Neutrophil (primary cell): ENCODE measurements at regions not wholly inside any gene's neighbourhood (a gene's known extent, or its start where the extent isn't known, plus 50 kb on each side); places are given as distances from the start of the nearest gene placed in this dataset.

Experiments
- H3K27ac ChIP-seq: fragments of 200-600 bp; sonication (generic); 2 replicates; pipeline ENCODE4 v1.5.1; 2016; ENCODE audit warnings: mild to moderate bottlenecking, moderate library complexity
- H3K27me3 ChIP-seq: fragments of 200-600 bp; sonication (generic); 2 replicates; pipeline ENCODE4 v1.6.0; 2016; ENCODE audit warnings: mild to moderate bottlenecking
- H3K36me3 ChIP-seq: fragments of 200-600 bp; sonication (generic); 2 replicates; pipeline ENCODE4 v1.5.1; 2017
- H3K4me1 ChIP-seq, 2 experiments: fragments of 200-600 bp in 1 of 2; sonication (generic) in 1 of 2; 1 replicate in 1 of 2; 2 replicates in 1 of 2; pipeline versions ENCODE4 v1.5.1 to v1.6.1; 2013 to 2016; ENCODE audit warnings: low read depth in 1 of 2, low read length in 1 of 2, mild to moderate bottlenecking in 1 of 2, moderate library complexity in 1 of 2; ENCODE audit not compliant: control insufficient read depth in 1 of 2, insufficient read depth in 1 of 2
- H3K4me3 ChIP-seq, 2 experiments: fragments of 200-600 bp in 1 of 2; sonication (generic) in 1 of 2; 1 replicate in 1 of 2; 2 replicates in 1 of 2; pipeline ENCODE4 v1.5.1; 2013 to 2016; ENCODE audit warnings: low read depth in 1 of 2, low read length in 1 of 2, mild to moderate bottlenecking in 1 of 2, moderate library complexity in 1 of 2
- H3K9me3 ChIP-seq: fragments of 200-600 bp; sonication (generic); 2 replicates; pipeline ENCODE4 v1.5.1; 2016
- TF ChIP-seq, protein P1 (sequence below): fragments of 200-600 bp; sonication (generic); IDR thresholded peaks from 2 replicates; pipeline ENCODE4 v1.5.1; 2016; ENCODE audit warnings: antibody characterized with exemption

DNA sequence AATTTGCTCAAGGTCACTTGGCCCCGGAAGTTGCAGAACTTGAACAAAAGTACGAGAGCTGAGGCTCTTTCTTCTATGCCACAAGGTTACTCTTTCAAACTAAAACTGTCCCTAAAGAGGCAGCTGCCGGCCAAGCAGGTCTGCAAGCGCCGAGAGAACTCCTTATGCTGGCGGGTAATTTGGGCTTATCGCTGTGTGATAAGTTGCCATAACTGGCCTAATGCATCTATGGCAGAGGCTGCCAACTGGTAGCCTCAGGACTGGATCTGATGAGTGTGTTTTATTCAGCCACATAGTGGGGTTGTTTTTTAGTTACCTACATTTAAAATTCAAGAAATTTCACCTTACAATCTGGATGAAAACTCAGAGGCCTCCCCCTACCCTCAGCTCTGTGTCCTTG, 68.1 kb upstream of the SPOCK1 start:
- TF ChIP-seq, protein P1, sequence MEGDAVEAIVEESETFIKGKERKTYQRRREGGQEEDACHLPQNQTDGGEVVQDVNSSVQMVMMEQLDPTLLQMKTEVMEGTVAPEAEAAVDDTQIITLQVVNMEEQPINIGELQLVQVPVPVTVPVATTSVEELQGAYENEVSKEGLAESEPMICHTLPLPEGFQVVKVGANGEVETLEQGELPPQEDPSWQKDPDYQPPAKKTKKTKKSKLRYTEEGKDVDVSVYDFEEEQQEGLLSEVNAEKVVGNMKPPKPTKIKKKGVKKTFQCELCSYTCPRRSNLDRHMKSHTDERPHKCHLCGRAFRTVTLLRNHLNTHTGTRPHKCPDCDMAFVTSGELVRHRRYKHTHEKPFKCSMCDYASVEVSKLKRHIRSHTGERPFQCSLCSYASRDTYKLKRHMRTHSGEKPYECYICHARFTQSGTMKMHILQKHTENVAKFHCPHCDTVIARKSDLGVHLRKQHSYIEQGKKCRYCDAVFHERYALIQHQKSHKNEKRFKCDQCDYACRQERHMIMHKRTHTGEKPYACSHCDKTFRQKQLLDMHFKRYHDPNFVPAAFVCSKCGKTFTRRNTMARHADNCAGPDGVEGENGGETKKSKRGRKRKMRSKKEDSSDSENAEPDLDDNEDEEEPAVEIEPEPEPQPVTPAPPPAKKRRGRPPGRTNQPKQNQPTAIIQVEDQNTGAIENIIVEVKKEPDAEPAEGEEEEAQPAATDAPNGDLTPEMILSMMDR: no peak
- H3K36me3 ChIP-seq: no peaks in the 10 kb centered on the region
- H3K27ac ChIP-seq: no peak overlapping the region
- H3K9me3 ChIP-seq: no peaks in the 10 kb centered on the region
- H3K4me1 ChIP-seq: peaks cover 14 to 22% of the 10 kb centered on the region in 2 experiments
- H3K4me3 ChIP-seq: no peak overlapping the region
- H3K27me3 ChIP-seq: peaks cover 43% of the 10 kb centered on the region

GRCh38 chr5:137566780-137567179, 67.7 kb upstream of the SPOCK1 start:
- Histone ChIP-seq H3K27me3 (peaks cover 47% of the 10 kb centered on the region), H3K27ac (no peak overlapping the region), H3K9me3 (no peaks in the 10 kb centered on the region), H3K36me3 (no peaks in the 10 kb centered on the region), H3K4me3 (no peak overlapping the region), H3K4me1 (peaks cover 14 to 22% of the 10 kb centered on the region in 2 experiments)
- TF ChIP-seq, protein P1: no peak

DNA sequence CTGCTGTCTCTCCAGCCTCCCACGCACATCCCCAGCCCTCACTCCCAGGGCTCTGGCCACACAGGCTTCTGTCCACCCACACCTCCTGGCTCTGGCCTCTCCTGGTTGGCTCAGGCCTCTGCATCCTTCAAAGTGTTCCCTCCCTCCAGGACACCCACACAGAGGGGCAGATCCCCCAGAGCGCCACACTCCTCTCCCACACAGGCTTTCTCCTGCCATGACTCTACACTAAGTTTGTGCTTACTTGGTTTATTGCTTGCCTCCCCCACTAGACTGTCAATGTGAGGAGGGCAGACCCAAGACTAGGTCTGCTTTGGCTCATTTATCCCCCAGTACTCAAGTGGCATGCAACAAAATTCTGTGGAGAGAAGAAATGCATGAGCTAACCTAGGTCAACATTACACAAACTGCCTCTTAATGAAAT, 67.0 kb upstream of the SPOCK1 start:
- TF ChIP-seq, protein P1: no peak
- no peaks in the 10 kb centered on the region for H3K36me3 ChIP-seq
- no peaks in the 10 kb centered on the region for H3K9me3 ChIP-seq
- H3K27me3 ChIP-seq: peaks cover 48% of the 10 kb centered on the region
- H3K4me3 ChIP-seq: no peak overlapping the region
- H3K27ac ChIP-seq: no peak overlapping the region
- peaks cover 14 to 22% of the 10 kb centered on the region in 2 experiments for H3K4me1 ChIP-seq

DNA sequence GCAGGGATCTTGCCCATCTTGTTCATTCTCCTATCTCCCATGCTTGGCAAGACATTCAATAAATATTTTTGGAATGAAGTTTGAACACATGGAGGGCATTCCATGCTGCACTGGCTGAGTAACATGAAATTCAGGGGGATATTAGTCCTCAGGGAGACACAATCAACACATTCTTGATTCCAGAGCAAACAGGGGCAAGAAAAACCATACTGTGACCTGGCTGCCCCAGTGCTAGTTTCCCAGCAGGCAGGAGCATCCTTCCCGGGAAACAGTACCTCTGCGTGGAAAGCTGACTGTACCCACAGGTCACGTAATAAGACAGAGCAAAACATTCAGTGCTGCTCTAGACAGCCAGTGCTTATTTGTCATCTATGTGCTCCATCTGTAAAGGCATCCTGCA, 66.3 kb upstream of the SPOCK1 start:
- Histone ChIP-seq H3K9me3 (no peaks in the 10 kb centered on the region), H3K4me3 (no peak overlapping the region), H3K36me3 (no peaks in the 10 kb centered on the region), H3K4me1 (peaks cover 14 to 22% of the 10 kb centered on the region in 2 experiments), H3K27me3 (peaks cover 43% of the 10 kb centered on the region), H3K27ac (no peak overlapping the region)
- TF ChIP-seq, protein P1: no peak

DNA sequence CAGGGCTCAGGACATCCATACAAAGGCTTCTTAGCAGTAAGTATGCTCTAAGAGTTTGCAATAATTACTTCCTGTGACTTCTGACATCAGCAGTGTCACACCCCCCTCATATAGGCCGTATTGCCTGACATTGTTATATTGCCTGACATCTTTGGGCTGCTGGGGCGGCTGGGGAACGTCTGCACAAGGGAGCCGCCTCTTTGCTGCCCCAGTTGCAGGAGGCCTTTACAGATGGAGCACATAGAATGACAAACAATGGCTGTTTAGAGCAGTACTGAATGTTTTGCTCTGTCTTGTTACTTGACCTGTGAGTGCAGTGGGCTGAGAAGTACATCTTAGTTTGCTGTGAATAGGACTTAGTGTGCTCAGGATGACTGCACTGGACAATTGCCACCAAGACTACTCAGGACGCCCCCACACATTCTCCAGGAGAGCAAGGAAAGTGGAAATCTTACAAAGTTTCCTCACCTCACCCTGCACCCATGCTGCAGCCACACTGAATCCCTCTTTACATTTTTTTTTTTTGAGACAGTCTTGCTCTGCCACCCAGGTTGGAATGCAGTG, 65.4 kb upstream of the SPOCK1 start:
- Histone ChIP-seq H3K36me3 (no peaks in the 10 kb centered on the region), H3K4me3 (no peak overlapping the region), H3K27me3 (peaks cover 50% of the 10 kb centered on the region), H3K27ac (peak overlapping the region; percentile 16), H3K9me3 (no peaks in the 10 kb centered on the region), H3K4me1 (peaks cover 14 to 22% of the 10 kb centered on the region in 2 experiments)
- TF ChIP-seq, protein P1: no peak
